SU-DHL-6 (cell line): ENCODE measurements at regions not wholly inside any gene's neighbourhood (a gene's known extent, or its start where the extent isn't known, plus 50 kb on each side); places are given as distances from the start of the nearest gene placed in this dataset.

Experiments used
- H2AFZ ChIP-seq: fragments of 200-600 bp; sonication (generic); 2 replicates; pipeline ENCODE4 v1.6.1; 2014; ENCODE audit warnings: low read depth, mild to moderate bottlenecking, moderate library complexity, mixed read lengths, antibody characterized with exemption, low read length; ENCODE audit not compliant: severe bottlenecking
- H3F3A ChIP-seq: fragments of 200-600 bp; shearing (Covaris generic); 2 replicates; pipeline ENCODE4 v1.6.0; 2016; ENCODE audit warnings: antibody characterized with exemption, mild to moderate bottlenecking; ENCODE audit not compliant: insufficient read depth
- H3K27ac ChIP-seq: fragments of 200-600 bp; sonication (generic); 2 replicates; pipeline ENCODE4 v1.5.1; 2016; ENCODE audit warnings: low read depth, mild to moderate bottlenecking, low read length, moderate library complexity, mixed read lengths
- H3K27me3 ChIP-seq: fragments of 200-600 bp; sonication (generic), shearing (Covaris generic); 2 replicates; pipeline ENCODE4 v1.6.0; 2014; ENCODE audit warnings: mild to moderate bottlenecking, low read length
- H3K36me3 ChIP-seq: fragments of 200-600 bp; sonication (generic); 2 replicates; pipeline ENCODE4 v1.6.1; 2014; ENCODE audit warnings: mild to moderate bottlenecking, low read length, mixed read lengths
- H3K4me2 ChIP-seq: fragments of 300-600, 200-600 bp; shearing (Covaris generic), sonication (generic); 2 replicates; pipeline ENCODE4 v1.6.0; 2014; ENCODE audit warnings: low read length, low read depth, mild to moderate bottlenecking; ENCODE audit not compliant: poor library complexity, severe bottlenecking
- H3K4me3 ChIP-seq: fragments of 200-600 bp; sonication (generic); 2 replicates; pipeline ENCODE4 v1.5.1; 2014; ENCODE audit warnings: antibody characterized with exemption, low read length, mild to moderate bottlenecking, mixed read lengths; ENCODE audit not compliant: insufficient read depth, poor library complexity, severe bottlenecking
- H3K79me2 ChIP-seq: fragments of 200-600 bp; sonication (generic); 2 replicates; pipeline ENCODE4 v1.6.1; 2014; ENCODE audit warnings: mild to moderate bottlenecking, low read length, moderate library complexity; ENCODE audit not compliant: insufficient read depth
- H3K9ac ChIP-seq: fragments of 200-600 bp; sonication (generic); 2 replicates; pipeline ENCODE4 v1.7.0; 2014; ENCODE audit warnings: mild to moderate bottlenecking, low read length
- H3K9me2 ChIP-seq: fragments of 200-600 bp; sonication (generic); replicated peaks from 2 replicates; pipeline ENCODE4 v1.6.1; 2014; ENCODE audit warnings: low read length; ENCODE audit not compliant: insufficient read depth
- H3K9me3 ChIP-seq: fragments of 200-600 bp; sonication (generic); 2 replicates; pipeline ENCODE4 v1.6.1; 2014; ENCODE audit warnings: low read length, mixed read lengths; ENCODE audit not compliant: insufficient read depth
- H4K20me1 ChIP-seq: fragments of 200-600 bp; sonication (generic); 2 replicates; pipeline ENCODE4 v1.6.1; 2014; ENCODE audit warnings: low read depth, mild to moderate bottlenecking, antibody characterized with exemption, low read length, moderate library complexity, mixed read lengths
- CTCF ChIP-seq: fragments of 200-600 bp; sonication (generic); IDR thresholded peaks from one replicate; pipeline ENCODE4 v1.5.1; 2017; ENCODE audit warnings: antibody characterized with exemption, mild to moderate bottlenecking, low read length, moderate library complexity; ENCODE audit not compliant: insufficient read depth, poor library complexity, severe bottlenecking
- EZH2phosphoT487 ChIP-seq: fragments of 200-600 bp; sonication (generic), shearing (Covaris generic); conservative IDR thresholded peaks from 2 replicates; pipeline ENCODE4 v1.6.1; 2018; ENCODE audit warnings: mild to moderate bottlenecking, antibody characterized with exemption, low read length, moderate library complexity, mixed read lengths

- H3K27me3 ChIP-seq = no peaks in the 10 kb centered on the region
- no peaks in the 10 kb centered on the region for H3K9me2 ChIP-seq
- no peak overlapping the region for H3K27ac ChIP-seq
- no peak for TF ChIP-seq EZH2phosphoT487
- TF ChIP-seq CTCF = no peak
- no peaks in the 10 kb centered on the region for H4K20me1 ChIP-seq
- H3K9ac ChIP-seq = no peak overlapping the region
- H3F3A ChIP-seq = no peaks in the 10 kb centered on the region
- no peak overlapping the region for H3K4me2 ChIP-seq
- no peaks in the 10 kb centered on the region for H3K79me2 ChIP-seq
- no peaks in the 10 kb centered on the region for H3K36me3 ChIP-seq
- H3K4me3 ChIP-seq = no peak overlapping the region
- no peak overlapping the region for H2AFZ ChIP-seq
- no peaks in the 10 kb centered on the region for H3K9me3 ChIP-seq
Observed at GRCh38 chr18:61203151-61203550, 130.1 kb upstream of the CDH20 start.

GRCh38 chr18:61209801-61210200, 123.4 kb upstream of the CDH20 start:
- Histone ChIP-seq H3K27me3 (no peaks in the 10 kb centered on the region), H3F3A (no peaks in the 10 kb centered on the region), H3K9me2 (no peaks in the 10 kb centered on the region), H3K27ac (no peak overlapping the region), H3K9me3 (no peaks in the 10 kb centered on the region), H3K79me2 (no peaks in the 10 kb centered on the region), H4K20me1 (no peaks in the 10 kb centered on the region), H3K36me3 (no peaks in the 10 kb centered on the region), H3K9ac (no peak overlapping the region), H2AFZ (no peak overlapping the region), H3K4me2 (no peak overlapping the region), H3K4me3 (no peak overlapping the region)
- TF ChIP-seq EZH2phosphoT487 = no peak
- TF ChIP-seq CTCF = no peak

- H3K27me3 ChIP-seq = no peaks in the 10 kb centered on the region
- H3K4me2 ChIP-seq = no peak overlapping the region
- no peaks in the 10 kb centered on the region for H3K9me3 ChIP-seq
- no peak overlapping the region for H3K4me3 ChIP-seq
- no peaks in the 10 kb centered on the region for H3F3A ChIP-seq
- H2AFZ ChIP-seq = no peak overlapping the region
- H3K27ac ChIP-seq = no peak overlapping the region
- no peaks in the 10 kb centered on the region for H3K79me2 ChIP-seq
- H4K20me1 ChIP-seq = no peaks in the 10 kb centered on the region
- no peaks in the 10 kb centered on the region for H3K36me3 ChIP-seq
- no peak overlapping the region for H3K9ac ChIP-seq
- TF ChIP-seq EZH2phosphoT487 (no peak), CTCF (no peak)
- no peaks in the 10 kb centered on the region for H3K9me2 ChIP-seq
Observed at GRCh38 chr18:61216051-61216450, 117.2 kb upstream of the CDH20 start.

- Histone ChIP-seq H3K79me2 (no peaks in the 10 kb centered on the region), H3F3A (no peaks in the 10 kb centered on the region), H3K4me2 (no peak overlapping the region), H3K9me3 (no peaks in the 10 kb centered on the region), H3K27me3 (no peaks in the 10 kb centered on the region), H3K4me3 (no peak overlapping the region), H3K9me2 (no peaks in the 10 kb centered on the region), H2AFZ (no peak overlapping the region), H3K27ac (no peak overlapping the region), H3K36me3 (no peaks in the 10 kb centered on the region), H4K20me1 (no peaks in the 10 kb centered on the region), H3K9ac (no peak overlapping the region)
- TF ChIP-seq EZH2phosphoT487 (no peak), CTCF (no peak)
Observed at GRCh38 chr18:61222206-61222605, 111.0 kb upstream of the CDH20 start.
